ENCODE measurements at regions not wholly inside any gene's neighbourhood (a gene's known extent, or its start where the extent isn't known, plus 50 kb on each side); places are given as distances from the start of the nearest gene placed in this dataset.

DNA sequence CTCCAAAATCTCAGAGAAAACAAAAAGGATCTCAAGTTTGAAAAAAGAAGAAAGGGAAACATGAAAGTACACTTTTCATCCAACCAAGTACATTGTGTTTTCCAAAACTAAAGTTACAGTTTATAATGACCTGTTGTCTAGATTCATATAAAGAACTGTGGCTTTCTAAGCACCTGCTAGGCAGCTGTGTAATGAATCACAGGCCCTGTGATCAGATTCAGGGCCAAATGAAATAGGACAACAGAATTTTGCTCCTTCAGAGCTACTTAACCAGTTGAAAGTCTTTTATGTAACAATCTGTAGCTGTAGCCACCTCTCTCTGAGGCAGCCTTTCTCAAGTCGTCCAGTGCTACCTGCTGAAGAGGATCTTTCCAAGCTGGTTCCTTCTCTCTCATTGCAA lies 960.0 kb upstream of the RAG2 start:
- DNase-seq = no peak

DNA sequence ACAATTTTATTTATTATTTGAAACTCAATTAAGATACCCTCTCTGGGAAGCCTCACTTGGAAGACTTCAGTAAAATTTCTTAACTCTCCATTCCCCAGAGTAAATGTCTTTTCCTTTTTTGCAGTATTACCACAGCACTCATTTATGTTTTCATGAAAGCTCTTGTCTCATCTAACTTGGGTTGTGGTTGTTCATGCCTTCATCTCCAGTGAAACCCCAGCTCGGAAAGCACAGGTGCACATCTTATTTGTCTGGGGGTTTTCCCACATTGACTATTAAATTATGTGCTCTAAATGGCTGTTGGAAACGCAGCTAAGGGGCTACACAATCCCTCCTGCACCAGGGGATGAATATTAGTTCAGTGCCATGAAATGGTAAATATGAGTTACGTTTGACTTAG lies 954.2 kb upstream of the RAG2 start:
- no peak for DNase-seq

DNA sequence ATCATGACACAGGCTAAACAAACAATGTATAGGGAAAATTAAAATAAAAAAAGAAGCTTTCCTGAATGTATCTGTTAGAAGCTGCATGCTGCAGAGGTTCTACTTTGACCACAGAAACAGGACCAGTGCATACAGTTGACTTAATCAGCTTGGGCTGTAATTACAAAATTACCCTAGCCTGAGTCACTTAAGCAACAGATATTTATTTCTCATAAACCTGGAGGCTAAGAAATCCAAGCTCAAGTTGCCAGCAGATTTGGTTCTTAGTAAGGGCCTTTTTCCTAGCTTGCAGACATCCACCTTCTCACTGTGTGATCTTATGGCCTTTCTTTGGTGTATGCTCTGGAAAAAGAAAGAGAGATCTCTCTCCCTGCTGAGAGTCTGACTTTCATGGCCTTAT lies 946.5 kb upstream of the RAG2 start:
- DNase-seq = no peak

DNA sequence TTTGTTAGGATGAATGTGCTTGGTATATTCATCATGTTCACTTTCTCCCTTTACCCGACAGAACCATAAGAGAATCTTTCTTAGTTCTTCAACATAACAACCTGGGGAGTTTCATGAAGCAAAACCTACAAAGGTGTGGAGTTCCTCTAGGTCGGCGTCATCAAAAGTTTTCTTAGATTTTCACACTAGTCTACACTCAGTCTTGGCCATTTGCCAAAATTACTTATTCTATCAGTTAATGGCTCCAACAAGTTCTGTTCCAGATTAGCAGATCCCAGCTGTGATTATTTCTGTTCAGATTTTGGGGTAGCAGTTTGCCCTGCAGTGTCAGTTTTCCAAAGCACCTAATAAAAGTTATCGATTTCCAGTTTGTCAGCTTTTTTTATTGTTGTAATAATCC lies 935.8 kb upstream of the RAG2 start:
- DNase-seq = no peak

DNA sequence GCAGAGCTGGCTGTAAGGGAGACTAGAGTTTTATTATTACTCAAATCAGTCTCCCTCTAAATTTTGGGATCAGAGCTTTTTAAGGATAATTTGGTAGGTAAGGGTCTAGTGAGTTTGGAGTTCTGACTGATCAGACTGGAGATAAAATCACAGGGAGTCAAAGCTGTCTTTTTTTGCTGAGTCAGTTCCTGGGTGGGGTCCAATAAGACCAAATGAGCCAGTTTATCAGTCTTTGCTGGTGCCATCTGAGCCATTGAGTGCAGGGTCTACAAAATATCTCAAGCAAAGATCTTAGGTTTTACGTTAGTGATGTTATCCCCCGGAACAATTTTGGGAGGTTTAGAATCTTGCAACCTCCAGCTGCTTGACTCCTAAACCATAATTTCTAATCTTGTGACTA lies 935.1 kb upstream of the RAG2 start:
- no peak for DNase-seq

DNA sequence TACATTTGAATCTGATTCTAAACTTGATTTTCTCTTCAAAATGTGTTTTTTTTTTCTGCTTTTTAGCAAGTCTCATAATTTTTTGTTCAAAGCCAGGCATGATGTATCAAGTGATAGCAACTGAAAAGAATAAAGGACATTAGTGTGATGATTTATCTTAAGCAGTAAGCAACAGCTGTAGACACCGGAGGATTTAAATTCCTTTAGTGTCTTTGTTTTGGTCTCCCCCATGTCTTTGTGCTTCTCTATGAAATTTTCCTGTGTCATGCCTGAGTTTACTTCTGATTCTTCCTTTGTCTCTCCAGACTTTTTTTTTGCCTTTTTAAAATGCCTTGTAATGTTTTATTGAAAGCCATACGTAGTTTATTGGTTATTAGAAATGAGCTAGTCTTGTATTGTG lies 934.2 kb upstream of the RAG2 start:
- DNase-seq = no peak

DNA sequence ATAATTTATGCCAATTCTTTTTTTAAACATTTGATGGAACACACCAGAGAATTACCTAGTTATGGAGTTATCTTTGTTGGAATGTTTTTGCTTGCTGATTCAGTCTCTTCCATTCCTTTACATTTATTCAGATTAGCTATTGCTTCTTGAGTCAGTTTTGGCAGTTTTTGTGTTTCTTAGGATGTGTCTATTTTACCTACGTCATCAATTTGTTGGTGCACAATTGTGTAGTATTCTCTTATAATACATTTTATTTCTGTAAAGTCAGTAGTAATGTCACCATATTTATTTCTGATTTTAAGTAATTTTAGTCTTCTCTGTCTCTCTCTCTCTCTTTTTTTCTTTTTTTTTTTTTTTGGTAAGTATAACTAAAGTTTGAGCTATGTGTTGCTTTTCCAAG lies 929.5 kb upstream of the RAG2 start:
- DNase-seq = no peak

DNA sequence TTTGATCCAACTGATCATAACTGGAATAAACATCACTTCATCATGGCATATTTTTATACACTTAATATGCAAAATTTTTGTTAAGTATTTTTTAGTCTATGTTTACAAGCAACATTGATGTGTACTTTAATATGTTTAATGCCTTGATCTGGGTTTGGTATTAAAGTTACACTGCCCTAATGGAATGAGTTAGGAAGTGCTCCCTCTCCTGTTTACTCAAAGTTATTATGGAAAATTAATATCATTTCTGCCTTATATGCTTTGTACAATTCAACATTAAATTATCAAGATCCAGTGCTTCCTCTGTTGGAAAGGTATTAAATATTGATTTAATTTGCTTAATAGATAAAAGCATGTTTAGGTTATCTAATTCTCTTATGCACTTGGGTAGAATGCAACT lies 927.3 kb upstream of the RAG2 start:
- no peak for DNase-seq

DNA sequence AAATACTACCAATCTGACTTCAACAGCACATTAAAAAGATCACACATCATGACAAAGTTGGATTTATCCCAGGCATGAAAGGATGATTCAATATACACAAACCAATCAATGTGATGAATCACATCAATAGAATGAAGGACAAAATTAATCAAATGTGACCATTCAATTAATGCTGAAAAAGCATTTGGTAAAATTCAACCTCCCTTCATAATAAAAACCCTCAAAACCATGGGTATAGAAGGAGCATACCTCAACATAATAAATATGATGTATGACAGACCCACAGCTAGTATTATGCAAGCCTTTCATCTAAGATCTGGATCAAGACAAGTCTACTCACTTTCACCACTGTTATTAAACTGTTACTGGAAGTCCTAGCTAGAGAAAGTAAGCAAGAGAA lies 921.7 kb upstream of the RAG2 start:
- DNase-seq = no peak

DNA sequence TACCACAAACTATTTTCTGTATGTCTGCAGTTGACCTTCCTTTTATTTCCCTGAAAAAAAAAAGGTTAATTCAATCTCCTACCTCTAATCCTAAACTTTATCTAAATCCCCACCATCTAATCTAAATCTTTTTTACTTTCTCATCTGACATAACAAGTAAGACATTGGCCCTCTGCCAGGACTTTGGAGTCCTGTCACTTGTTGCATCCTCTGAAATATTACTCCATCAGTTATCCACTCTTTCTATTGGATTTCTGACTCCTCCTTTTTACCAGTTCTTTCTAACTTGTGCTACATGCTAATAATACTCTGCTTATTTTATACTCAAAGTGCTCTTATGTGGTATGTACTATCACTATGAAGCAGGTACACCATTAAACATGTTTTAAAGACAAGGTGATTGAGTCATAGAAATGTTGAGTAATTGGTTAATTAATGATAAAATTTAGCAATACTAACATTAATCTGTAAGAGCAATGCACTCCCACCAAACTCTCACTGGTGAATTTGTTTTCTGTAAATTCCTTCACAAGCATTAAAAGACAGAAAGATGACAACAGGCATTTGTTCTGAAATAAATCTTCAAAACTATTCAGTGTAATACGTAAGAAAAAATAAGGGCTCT lies 914.2 kb upstream of the RAG2 start:
- DNase-seq = no peak

DNA sequence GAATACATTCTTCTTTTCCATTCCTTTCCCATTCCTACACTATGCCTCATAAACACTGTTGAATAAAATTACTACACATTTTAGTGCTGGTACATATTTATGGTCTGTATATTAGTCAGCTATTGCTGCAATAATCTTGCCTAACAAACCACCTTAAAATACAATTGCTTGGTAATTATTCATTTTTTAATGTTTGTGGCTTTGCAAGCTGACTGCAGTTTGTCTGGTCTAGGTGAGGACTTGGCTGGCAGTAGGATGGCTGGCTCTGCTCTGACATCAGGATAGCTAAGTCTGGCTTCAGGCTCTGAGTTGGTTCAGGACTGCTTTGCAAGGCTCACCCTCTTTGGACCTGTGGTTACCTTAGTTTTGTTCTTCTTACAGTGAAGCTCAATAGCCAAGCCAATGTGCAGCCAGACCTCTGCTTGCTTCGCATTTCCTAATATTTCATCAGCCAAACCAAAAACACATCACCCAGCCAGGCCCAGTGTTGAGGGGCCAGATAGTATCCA lies 913.4 kb upstream of the RAG2 start:
- no peak for DNase-seq

DNA sequence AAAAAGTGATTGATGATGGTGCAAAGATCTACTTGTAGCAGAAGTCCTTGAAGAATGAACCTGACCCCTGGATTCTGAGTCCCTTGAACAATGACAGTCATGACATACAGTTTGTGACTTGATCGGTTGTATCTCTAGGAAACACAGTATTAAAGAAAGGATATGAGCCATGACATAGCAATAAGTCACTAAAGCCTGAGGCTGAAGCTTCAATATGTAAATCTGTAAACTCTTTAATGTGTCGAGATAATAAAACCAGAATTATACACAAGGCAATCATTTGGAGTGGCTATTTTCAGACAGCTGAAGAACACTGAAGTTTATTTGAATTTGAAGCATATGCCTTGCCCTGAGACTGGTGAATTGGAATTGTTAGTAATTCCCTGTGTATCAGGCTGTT lies 911.5 kb upstream of the RAG2 start:
- no peak for DNase-seq

DNA sequence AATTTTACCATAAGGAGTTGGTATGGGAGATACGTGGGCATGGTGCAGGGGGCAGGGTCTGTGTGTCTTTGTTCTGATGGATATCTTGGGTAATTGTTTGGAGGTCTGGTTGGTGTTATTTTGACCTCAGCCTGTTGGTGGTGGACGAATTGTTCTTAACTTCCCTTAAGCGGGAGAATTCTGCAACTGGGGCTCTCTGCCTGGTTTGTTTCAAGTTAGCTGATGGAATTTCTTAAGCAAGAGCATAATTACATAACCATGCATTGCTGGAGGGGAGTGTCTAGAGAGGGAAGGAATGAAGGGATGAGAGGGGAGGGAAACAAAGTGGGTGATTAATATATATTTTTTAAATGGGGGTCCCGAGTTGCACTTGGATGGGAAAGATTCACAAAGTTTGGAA lies 908.5 kb upstream of the RAG2 start:
- DNase-seq = no peak

DNA sequence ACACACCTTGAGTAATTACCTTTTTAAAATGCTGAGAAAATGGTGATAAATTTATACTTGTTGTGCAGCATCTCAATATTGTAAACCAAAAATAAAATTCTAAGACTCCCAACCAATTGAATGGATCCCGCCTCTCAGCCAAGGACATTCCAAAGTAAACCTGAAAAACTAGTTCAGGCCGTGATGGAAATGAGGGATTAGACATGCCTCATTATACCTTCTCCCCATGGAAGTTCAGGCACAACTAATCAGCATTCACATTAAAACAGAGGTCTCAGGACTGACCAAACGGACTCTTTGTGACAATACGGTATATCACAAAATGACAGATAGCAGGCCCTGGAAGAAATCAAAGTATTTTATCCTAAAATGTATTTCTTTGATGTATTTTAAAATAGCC lies 907.4 kb upstream of the RAG2 start:
- DNase-seq = no peak

DNA sequence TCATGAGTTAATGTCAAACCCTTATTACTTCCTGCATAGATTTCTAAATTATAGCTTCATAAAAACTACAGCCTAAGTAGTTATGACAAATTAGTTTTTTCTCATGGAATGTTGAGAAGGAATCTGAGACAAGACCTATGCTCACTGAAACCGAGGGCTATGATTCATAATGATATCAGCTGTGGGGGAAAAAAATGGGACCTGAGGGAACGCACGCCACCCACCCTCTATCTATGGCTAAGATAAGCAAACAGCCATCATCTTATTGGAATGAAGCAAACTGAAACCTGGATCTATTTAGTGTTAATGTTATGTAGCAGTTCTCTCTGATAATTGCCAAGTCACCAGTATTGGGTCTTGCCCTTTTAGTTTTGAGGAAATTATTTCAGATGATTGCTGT lies 906.9 kb upstream of the RAG2 start:
- DNase-seq = no peak

DNA sequence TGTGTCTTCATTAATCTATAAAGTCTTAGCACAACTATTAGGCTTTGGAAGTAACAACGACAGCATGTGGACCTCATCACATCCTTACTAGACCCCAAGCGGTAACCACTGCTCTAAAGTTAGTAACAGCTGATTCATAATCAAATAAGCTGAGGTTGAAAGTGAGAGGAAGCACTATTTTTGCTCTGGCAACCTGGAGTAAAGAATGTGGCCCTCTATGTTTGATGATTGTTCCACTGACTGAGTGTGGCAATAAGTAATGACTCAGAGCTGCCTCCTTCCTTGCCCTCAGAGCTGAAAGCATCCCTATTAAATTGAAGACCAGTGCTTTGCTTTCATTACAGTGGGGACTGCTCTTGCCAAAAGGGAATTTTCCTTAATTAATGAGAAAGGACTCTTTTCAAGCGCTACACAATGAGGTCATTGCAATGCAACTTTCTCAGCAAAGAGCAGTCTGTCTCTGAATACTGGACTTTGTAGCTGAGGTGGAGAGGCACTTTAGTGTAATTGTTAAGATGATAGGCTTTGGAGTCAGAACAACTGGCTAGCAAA lies 906.1 kb upstream of the RAG2 start:
- DNase-seq = no peak

DNA sequence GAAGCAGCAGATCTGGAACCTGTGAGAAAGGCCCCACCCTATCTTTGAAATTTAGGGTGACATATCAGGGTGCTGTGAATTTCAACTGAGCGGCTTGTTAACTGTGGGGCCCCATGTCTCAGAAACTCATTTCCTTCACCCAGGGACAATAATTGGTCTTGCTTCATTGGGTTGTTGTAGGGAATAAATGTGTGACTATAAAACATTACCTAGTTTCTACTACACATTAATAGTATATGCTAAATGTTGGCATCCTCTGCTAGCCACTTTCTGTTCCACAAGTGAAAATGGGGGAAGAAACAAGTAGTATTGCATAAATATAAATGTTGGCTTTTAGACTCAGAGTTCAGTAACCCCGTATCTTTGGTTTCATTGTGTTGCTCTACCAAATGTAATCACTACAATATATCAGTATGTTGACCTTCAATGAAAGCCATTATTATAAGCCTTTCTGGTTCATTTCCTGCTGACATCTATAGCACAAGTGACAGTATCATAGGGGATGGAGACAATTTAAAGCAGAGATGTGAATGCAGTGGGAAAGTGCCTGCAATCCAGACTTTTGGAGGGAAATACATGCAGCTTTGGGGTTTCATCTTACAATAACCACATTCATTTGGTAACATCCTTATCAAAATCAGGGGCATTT lies 905.5 kb upstream of the RAG2 start:
- DNase-seq = no peak

DNA sequence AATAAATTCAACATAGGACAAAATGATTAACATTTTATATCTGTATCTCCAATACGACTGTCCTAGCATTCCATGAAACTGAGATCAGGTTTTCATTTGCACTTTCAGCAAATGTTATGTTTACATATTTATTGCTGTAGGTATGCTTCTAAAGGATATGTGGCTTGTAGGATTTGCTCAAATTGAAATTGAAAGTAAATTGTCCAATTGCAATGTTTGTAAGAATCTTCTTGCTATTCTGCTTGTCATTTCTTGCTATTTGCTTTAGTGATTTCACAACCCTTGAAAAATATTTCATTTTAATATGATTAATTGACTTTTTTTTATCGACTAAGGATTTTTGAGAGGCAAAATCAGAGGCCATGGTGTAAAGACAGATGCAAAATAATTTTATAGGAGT lies 904.2 kb upstream of the RAG2 start:
- DNase-seq = no peak

DNA sequence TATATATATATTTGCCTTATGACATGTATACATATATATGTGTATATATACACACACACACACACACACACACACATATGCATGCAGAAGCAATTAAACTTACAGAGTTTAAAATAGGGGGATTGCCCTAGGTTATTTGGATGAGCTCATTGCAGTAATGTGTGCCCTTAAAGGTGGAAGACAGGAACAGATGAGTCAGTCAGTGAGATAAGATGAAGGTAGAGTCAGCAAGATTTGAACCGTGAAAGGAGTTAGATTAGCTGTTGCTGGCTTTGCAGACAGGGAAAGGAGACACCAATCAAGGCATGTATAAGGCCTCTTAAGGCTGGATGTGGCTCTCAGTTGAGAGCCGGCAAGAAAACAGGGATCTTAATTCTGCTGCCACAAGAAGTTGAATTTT lies 902.4 kb upstream of the RAG2 start:
- no peak for DNase-seq

DNA sequence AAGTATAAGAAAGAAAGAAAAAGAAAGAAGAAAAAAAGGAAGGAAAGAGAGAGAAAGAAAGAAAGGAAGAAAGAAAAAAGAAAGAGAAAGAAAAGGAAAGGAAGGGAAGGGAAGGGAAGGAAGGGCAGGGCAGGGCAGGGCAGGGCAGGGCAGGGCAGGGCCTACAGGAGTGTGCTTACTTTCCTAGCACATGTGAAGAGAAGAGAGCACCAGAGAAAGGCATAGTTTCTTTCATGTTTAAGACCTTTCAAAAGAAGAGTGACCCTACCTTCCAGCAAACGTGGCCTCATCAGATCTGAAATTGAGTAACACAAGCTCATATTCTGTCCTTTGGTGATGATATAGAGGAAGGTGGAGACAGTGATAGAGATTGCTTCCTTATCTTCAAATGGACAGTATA lies 899.3 kb upstream of the RAG2 start:
- no peak for DNase-seq

DNA sequence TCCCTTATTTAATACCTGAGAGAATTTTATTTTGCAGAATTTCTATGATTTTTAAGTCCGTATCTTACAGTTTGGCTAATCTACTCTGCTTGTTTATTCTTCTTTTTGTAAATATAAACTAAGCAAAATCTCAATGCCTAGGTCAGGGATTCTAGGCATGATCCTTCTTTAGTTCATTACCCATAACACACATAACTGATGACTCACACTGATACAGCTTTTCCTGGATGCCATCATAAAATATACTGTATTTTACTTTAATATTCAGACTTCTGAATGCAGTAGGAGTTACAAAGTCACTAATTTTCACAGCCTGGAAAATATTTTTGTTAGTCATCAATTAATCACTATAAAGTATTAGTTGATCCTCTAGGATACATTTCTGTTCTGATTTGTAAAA lies 898.2 kb upstream of the RAG2 start:
- no peak for DNase-seq

DNA sequence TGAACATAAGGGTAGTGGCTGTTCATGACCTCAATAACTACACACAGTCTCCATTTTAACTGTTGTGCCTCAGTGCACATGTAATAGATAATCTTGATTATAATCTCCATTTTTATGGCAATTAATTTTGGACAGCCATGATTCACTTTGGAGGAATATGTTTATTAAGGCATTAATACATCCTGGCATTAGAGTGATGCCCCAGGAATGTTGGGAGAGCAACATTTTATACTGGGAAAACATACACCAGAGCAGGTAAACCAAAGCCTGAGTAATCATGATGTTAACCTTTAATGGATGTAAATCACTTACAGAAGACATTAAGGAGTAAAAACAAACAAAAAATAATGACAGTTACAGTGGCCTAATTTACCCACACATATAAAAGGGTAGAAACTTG lies 886.3 kb upstream of the RAG2 start:
- no peak for DNase-seq

DNA sequence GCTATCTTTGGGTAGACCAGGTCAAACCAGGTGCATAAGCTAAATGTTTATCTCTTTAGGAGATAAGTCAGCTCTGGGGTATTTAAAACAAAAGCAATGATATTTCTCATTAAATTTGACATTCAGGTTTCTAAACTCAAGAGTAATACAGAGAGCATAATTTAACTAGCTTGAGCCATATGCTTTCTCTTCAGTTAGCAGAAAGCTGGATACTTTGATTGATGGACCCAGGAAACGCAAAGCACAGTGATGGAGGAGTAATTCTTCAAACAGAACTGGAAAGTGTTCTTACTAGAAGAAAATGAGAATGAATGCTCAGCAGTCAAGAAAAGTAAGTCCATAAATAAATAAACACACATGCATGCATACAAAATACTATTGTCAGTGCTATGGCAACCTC lies 885.7 kb upstream of the RAG2 start:
- no peak for DNase-seq

DNA sequence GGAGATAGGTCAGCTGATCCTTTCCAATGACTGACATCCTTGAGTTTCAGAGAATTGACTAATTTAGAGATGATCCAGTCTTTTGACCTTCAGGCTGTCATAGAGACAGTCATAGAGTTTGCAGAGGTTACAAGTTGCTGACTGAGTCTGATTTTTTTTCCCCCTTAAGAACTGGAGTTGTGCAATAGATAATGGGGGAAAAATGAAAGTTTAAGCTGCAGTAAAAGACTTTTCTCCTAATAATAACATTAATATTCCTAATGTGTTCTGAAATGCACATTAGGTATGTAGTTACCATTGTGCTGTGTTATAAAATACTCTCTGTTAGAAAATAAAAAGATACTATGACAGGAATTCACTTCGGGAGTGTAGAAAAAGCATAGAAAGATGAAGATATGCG lies 876.9 kb upstream of the RAG2 start:
- DNase-seq = no peak

DNA sequence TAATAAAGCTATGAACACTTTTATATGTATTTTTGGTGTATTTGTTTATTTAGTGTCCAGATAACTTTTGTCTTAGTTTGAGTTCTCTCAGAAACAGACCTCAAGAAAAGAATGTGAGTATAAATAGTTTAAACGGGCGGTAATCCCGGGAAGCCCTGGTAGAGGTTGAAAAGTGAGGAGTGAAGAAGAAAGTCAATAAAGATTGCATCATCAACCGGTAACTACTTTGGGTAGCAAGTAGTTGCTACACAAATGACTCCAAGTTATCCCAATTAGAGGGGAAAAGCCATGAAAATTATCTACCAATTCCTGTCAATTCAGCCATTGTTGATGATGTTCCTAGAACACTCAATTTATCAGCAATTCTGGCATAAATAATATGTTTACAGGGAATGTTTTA lies 870.3 kb upstream of the RAG2 start:
- DNase-seq = no peak
